ENCODE measurements at regions not wholly inside any gene's neighbourhood (a gene's known extent, or its start where the extent isn't known, plus 50 kb on each side); places are given as distances from the start of the nearest gene placed in this dataset.

DNA sequence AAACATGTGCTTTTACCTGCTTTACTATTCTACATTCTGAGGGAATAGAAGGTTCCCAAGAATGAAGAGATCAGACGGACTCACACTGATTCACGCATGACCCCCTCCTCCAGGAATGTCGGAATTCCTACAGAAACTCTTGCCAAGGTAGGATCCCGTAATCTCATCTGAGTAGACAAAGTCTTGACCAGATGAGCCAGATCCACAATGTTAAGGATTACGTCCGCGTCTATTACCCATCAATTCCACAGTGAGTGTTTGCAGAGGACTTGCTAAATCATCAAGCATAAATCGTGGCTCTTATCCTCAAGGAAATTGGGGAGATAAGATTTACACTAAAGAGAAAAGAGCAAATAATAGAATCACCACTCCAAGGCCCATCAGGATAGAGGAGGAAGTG lies 245.9 kb upstream of the FOXQ1 start:
- TF ChIP-seq POLR2AphosphoS5 (IDR thresholded peaks at IDR 0.05; ENCODE audit: low read depth, low read length) (no peak), TAF1 (IDR thresholded peaks at IDR 0.05; ENCODE audit: borderline replicate concordance, insufficient read depth, low read length) (no peak), FOXP2 (optimal IDR thresholded peaks at IDR 0.05; ENCODE audit: borderline replicate concordance, extremely low read depth, extremely low read length, insufficient read depth) (no peak), SIN3A (IDR thresholded peaks at IDR 0.05; ENCODE audit: borderline replicate concordance, insufficient read depth, low read length) (no peak)
- TF ChIP-seq, protein P1, sequence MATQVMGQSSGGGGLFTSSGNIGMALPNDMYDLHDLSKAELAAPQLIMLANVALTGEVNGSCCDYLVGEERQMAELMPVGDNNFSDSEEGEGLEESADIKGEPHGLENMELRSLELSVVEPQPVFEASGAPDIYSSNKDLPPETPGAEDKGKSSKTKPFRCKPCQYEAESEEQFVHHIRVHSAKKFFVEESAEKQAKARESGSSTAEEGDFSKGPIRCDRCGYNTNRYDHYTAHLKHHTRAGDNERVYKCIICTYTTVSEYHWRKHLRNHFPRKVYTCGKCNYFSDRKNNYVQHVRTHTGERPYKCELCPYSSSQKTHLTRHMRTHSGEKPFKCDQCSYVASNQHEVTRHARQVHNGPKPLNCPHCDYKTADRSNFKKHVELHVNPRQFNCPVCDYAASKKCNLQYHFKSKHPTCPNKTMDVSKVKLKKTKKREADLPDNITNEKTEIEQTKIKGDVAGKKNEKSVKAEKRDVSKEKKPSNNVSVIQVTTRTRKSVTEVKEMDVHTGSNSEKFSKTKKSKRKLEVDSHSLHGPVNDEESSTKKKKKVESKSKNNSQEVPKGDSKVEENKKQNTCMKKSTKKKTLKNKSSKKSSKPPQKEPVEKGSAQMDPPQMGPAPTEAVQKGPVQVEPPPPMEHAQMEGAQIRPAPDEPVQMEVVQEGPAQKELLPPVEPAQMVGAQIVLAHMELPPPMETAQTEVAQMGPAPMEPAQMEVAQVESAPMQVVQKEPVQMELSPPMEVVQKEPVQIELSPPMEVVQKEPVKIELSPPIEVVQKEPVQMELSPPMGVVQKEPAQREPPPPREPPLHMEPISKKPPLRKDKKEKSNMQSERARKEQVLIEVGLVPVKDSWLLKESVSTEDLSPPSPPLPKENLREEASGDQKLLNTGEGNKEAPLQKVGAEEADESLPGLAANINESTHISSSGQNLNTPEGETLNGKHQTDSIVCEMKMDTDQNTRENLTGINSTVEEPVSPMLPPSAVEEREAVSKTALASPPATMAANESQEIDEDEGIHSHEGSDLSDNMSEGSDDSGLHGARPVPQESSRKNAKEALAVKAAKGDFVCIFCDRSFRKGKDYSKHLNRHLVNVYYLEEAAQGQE (IDR thresholded peaks at IDR 0.05; ENCODE audit: insufficient read depth in 1 of 2, low read depth in 2 of 2, low read length in 2 of 2) = no peak

DNA sequence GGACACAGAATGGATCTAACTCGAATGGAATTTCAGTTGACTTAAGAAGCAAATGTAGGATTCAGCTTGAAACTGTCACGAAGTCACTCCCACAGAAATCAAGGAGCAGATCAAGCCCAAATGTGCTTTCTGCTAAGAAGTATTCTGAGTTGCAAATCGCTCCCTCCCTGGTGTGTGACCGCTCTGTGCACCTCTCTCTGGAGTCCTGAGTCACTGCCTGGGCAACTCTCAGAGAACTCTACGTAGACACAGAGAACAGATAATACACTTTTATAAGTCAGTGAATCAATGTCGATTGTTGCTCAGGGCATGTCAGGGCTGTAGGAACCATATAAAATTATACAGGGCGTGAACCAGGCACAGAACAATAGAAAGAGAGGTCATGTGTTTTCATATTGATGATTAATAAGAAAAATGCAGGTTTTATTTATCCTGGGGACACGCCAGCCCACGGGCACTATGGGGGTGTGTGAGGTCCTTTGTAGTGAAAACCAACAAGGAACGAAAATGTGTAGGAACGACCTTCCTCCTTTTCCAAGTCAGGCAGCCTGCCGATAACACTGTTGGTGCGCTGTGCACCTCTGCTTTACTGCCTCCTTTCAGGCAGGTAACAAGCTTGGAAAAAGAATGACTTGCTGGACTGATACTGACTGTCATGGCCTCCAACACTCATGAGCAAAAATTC lies 248.1 kb upstream of the FOXQ1 start:
- TF ChIP-seq FOXP2 (optimal IDR thresholded peaks at IDR 0.05; ENCODE audit: borderline replicate concordance, extremely low read depth, extremely low read length, insufficient read depth) = no peak
- TF ChIP-seq, protein P1 (IDR thresholded peaks at IDR 0.05; ENCODE audit: insufficient read depth in 1 of 2, low read depth in 2 of 2, low read length in 2 of 2) = no peak
- TF ChIP-seq POLR2AphosphoS5 (IDR thresholded peaks at IDR 0.05; ENCODE audit: low read depth, low read length) = no peak
- TF ChIP-seq SIN3A (IDR thresholded peaks at IDR 0.05; ENCODE audit: borderline replicate concordance, insufficient read depth, low read length) = no peak
- no peak for TF ChIP-seq TAF1 (IDR thresholded peaks at IDR 0.05; ENCODE audit: borderline replicate concordance, insufficient read depth, low read length)

DNA sequence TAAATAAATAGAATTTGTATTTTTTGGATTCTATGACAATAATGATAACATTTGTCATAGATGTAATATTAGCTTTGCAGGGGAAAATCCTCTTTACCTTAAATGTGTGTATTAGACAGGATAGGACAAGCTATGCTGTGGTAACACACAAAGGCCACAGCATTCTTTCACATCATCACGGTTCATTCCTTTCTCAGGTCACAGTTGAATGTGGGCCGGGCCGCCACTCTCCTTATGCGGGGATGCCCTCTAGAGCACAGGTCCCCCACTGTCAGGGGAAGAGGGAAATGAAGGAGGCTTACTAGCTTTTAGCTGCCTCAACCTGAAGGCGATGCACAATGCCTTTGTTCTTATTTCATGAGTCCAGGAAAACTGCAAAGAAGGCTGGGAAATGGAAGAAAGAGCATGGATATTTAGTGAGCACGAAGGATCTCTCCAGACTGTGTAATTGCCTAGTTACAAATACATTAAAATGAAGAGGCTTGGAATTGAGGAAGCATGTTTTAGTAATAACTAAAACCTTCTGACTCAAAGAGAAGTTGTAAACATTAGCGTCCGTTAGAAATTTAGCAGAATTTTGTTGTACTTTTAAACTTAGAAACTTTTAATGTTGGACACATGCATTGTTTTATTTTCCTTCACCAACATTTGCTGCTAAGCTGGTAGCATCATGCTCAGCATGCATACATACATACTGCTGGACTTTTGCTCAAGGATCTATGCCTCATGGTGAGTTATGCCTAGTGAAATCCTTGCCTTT lies 248.9 kb upstream of the FOXQ1 start:
- no peak for TF ChIP-seq POLR2AphosphoS5 (IDR thresholded peaks at IDR 0.05; ENCODE audit: low read depth, low read length)
- TF ChIP-seq FOXP2 (optimal IDR thresholded peaks at IDR 0.05; ENCODE audit: borderline replicate concordance, extremely low read depth, extremely low read length, insufficient read depth) = no peak
- no peak for TF ChIP-seq SIN3A (IDR thresholded peaks at IDR 0.05; ENCODE audit: borderline replicate concordance, insufficient read depth, low read length)
- TF ChIP-seq TAF1 (IDR thresholded peaks at IDR 0.05; ENCODE audit: borderline replicate concordance, insufficient read depth, low read length) = no peak
- TF ChIP-seq, protein P1 (IDR thresholded peaks at IDR 0.05; ENCODE audit: insufficient read depth in 1 of 2, low read depth in 2 of 2, low read length in 2 of 2) = no peak

DNA sequence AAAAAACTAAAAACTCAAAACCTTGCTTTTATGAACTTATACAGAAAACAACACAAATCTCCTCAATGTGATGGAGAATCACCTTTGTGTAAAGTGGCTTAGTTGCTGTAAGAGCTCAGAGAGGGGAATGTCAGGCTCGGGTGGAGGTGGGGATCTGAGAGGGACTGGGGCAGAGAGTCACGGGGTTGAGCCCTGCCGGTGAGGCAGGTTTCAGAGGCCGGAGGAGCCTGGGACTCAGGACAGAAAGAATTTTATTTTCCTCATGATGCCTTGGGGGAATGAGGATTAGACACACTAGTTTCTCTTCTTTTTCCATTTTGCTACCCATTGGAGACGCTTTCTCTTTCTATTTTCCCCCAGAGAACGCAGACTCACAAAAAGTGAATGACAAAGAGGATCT lies 252.3 kb upstream of the FOXQ1 start:
- TF ChIP-seq POLR2AphosphoS5 (IDR thresholded peaks at IDR 0.05; ENCODE audit: low read depth, low read length) (no peak), FOXP2 (optimal IDR thresholded peaks at IDR 0.05; ENCODE audit: borderline replicate concordance, extremely low read depth, extremely low read length, insufficient read depth) (no peak), SIN3A (IDR thresholded peaks at IDR 0.05; ENCODE audit: borderline replicate concordance, insufficient read depth, low read length) (no peak), TAF1 (IDR thresholded peaks at IDR 0.05; ENCODE audit: borderline replicate concordance, insufficient read depth, low read length) (no peak)
- TF ChIP-seq, protein P1 (IDR thresholded peaks at IDR 0.05; ENCODE audit: insufficient read depth in 1 of 2, low read depth in 2 of 2, low read length in 2 of 2) = no peak
